ENCODE measurements at regions not wholly inside any gene's neighbourhood (a gene's known extent, or its start where the extent isn't known, plus 50 kb on each side); places are given as distances from the start of the nearest gene placed in this dataset.
"Not testable (repeated sequence)": the region's sequence is repeated elsewhere in the genome, so short reads cannot be mapped to it uniquely, and the experiment has no call there.

- DNase-seq = no peak
- H3K4me3 ChIP-seq = no peak overlapping the region
- H3K9me3 ChIP-seq = no peaks in the 10 kb centered on the region
- no peak overlapping the region for H3K27ac ChIP-seq
- H3K4me1 ChIP-seq = no peaks in the 10 kb centered on the region
- no peaks in the 10 kb centered on the region for H3K36me3 ChIP-seq
- H3K27me3 ChIP-seq = no peaks in the 10 kb centered on the region
- intact Hi-C loops (cut with DNase I; ENCODE audit: low total_unique reads) = no loop called here
- TF ChIP-seq CTCF (IDR thresholded peaks at IDR 0.05) = no peak
- no peak for TF ChIP-seq POLR2A (IDR thresholded peaks at IDR 0.05)
These were observed 318.7 kb upstream of the TECRL start for GRCh38 chr4:64727960-64728359.

GRCh38 chr4:64727391-64727790 is 318.1 kb upstream of the TECRL start:
- H3K4me1 ChIP-seq; intact Hi-C loops (cut with DNase I; ENCODE audit: low total_unique reads); H3K27me3 ChIP-seq: not testable (repeated sequence)

GRCh38 chr4:64724689-64725088 is 315.4 kb upstream of the TECRL start:
- no peaks in the 10 kb centered on the region for H3K27me3 ChIP-seq
- DNase-seq = no peak
- no peak overlapping the region for H3K4me3 ChIP-seq
- H3K9me3 ChIP-seq = no peaks in the 10 kb centered on the region
- TF ChIP-seq POLR2A (IDR thresholded peaks at IDR 0.05) (no peak), CTCF (IDR thresholded peaks at IDR 0.05) (no peak)
- intact Hi-C loops (cut with DNase I; ENCODE audit: low total_unique reads) = no loop called here
- H3K4me1 ChIP-seq = no peaks in the 10 kb centered on the region
- H3K36me3 ChIP-seq = no peaks in the 10 kb centered on the region
- H3K27ac ChIP-seq = no peak overlapping the region

More at GRCh38 chr4:64727391-64727790, 318.1 kb upstream of the TECRL start:
- not testable (repeated sequence) for H3K27ac ChIP-seq, H3K9me3 ChIP-seq, H3K4me3 ChIP-seq, DNase-seq, H3K36me3 ChIP-seq

GRCh38 chr4:64721106-64721505 is 311.9 kb upstream of the TECRL start:
- H3K27me3 ChIP-seq = no peaks in the 10 kb centered on the region
- no peaks in the 10 kb centered on the region for H3K36me3 ChIP-seq
- no peaks in the 10 kb centered on the region for H3K4me1 ChIP-seq
- H3K27ac ChIP-seq = no peak overlapping the region
- no peak for DNase-seq
- intact Hi-C loops (cut with DNase I; ENCODE audit: low total_unique reads) = no loop called here
- no peaks in the 10 kb centered on the region for H3K9me3 ChIP-seq
- no peak overlapping the region for H3K4me3 ChIP-seq
- no peak for TF ChIP-seq POLR2A (IDR thresholded peaks at IDR 0.05)
- no peak for TF ChIP-seq CTCF (IDR thresholded peaks at IDR 0.05)

GRCh38 chr4:64718091-64718490 is 308.8 kb upstream of the TECRL start:
- no peak overlapping the region for H3K4me3 ChIP-seq
- no peaks in the 10 kb centered on the region for H3K36me3 ChIP-seq
- H3K27me3 ChIP-seq = no peaks in the 10 kb centered on the region
- no peaks in the 10 kb centered on the region for H3K9me3 ChIP-seq
- H3K27ac ChIP-seq = no peak overlapping the region
- intact Hi-C loops (cut with DNase I; ENCODE audit: low total_unique reads) = no loop called here
- no peak for DNase-seq
- TF ChIP-seq CTCF (IDR thresholded peaks at IDR 0.05) (no peak), POLR2A (IDR thresholded peaks at IDR 0.05) (no peak)
- no peaks in the 10 kb centered on the region for H3K4me1 ChIP-seq

- H3K27me3 ChIP-seq = no peaks in the 10 kb centered on the region
- TF ChIP-seq CTCF (IDR thresholded peaks at IDR 0.05) = no peak
- TF ChIP-seq POLR2A (IDR thresholded peaks at IDR 0.05) = no peak
- H3K9me3 ChIP-seq = no peaks in the 10 kb centered on the region
- H3K4me1 ChIP-seq = no peaks in the 10 kb centered on the region
- no peak overlapping the region for H3K27ac ChIP-seq
- H3K36me3 ChIP-seq = no peaks in the 10 kb centered on the region
- intact Hi-C loops (cut with DNase I; ENCODE audit: low total_unique reads) = no loop called here
- H3K4me3 ChIP-seq = no peak overlapping the region
- no peak for DNase-seq
These were observed 306.5 kb upstream of the TECRL start for GRCh38 chr4:64715741-64716140.

Data from uterus (tissue), 3 donors.